Suprapubic skin (tissue), 4 donors: ENCODE measurements at regions not wholly inside any gene's neighbourhood (a gene's known extent, or its start where the extent isn't known, plus 50 kb on each side); places are given as distances from the start of the nearest gene placed in this dataset.

Source experiments
- DNase-seq, 2 donors: peaks; one replicate each; pipeline ENCODE4 v3.0.0-alpha.2; 2019; ENCODE audit warnings: low spot score in 2 of 2
- H3K27ac ChIP-seq: fragments of 200-600 bp; sonication (generic); one replicate; pipeline ENCODE4 v1.5.1; 2019
- H3K27me3 ChIP-seq: fragments of 200-600 bp; sonication (generic); one replicate; pipeline ENCODE4 v1.5.1; 2019
- H3K36me3 ChIP-seq: fragments of 200-600 bp; sonication (generic); one replicate; pipeline ENCODE4 v1.5.1; 2019
- H3K4me1 ChIP-seq: fragments of 200-600 bp; sonication (generic); one replicate; pipeline ENCODE4 v1.5.1; 2019
- H3K4me3 ChIP-seq: fragments of 200-600 bp; sonication (generic); one replicate; pipeline ENCODE4 v1.5.1; 2019; ENCODE audit warnings: mild to moderate bottlenecking
- H3K9me3 ChIP-seq: fragments of 200-600 bp; sonication (generic); one replicate; pipeline ENCODE4 v1.5.1; 2019
- CTCF ChIP-seq, 2 donors: fragments of 200-600 bp in 1 of 2; fragments of 450-650 bp in 1 of 2; sonication (generic) in 1 of 2; IDR thresholded peaks; one replicate each; pipeline ENCODE4 v1.5.1; 2016 to 2019; ENCODE audit warnings: antibody characterized with exemption in 2 of 2, mild to moderate bottlenecking in 1 of 2, moderate library complexity in 1 of 2
- EP300 ChIP-seq: sonication (generic); formaldehyde crosslinking; IDR thresholded peaks from one replicate; pipeline ENCODE4 v1.6.1; 2017; ENCODE audit warnings: antibody characterized with exemption
- POLR2A ChIP-seq, 2 donors: fragments of 450-650 bp; IDR thresholded peaks; one replicate each; pipeline ENCODE4 v1.6.1; 2017; ENCODE audit warnings: antibody characterized with exemption in 2 of 2, mild to moderate bottlenecking in 2 of 2, moderate library complexity in 2 of 2
- POLR2AphosphoS5 ChIP-seq, 3 donors: sonication (generic); formaldehyde crosslinking; IDR thresholded peaks; one replicate each; pipeline ENCODE4 v1.6.1; 2017; ENCODE audit warnings: antibody characterized with exemption in 3 of 3
- WGBS: methylation state at CpG from one replicate; pipeline ENCODE4 v1.1.5; 2018; 5-methylcytosine and 5-hydroxymethylcytosine counted together

- Histone ChIP-seq H3K27me3 (no peaks in the 10 kb centered on the region), H3K9me3 (no peaks in the 10 kb centered on the region), H3K36me3 (no peaks in the 10 kb centered on the region), H3K27ac (no peak overlapping the region), H3K4me3 (no peak overlapping the region), H3K4me1 (peaks cover 10% of the 10 kb centered on the region)
- 75% methylated on average over 2 of the region's 2 CpGs for WGBS
- no peak for DNase-seq
- TF ChIP-seq CTCF (IDR thresholded peaks at IDR 0.05), result no peak
- no peak for TF ChIP-seq POLR2A (IDR thresholded peaks at IDR 0.05)
- no peak for TF ChIP-seq EP300
- no peak for TF ChIP-seq POLR2AphosphoS5 (IDR thresholded peaks at IDR 0.05)
These were observed 922.6 kb downstream of the TUSC7 start for GRCh38 chr3:117632191-117632590.

- 73% methylated on average over 4 of the region's 4 CpGs for WGBS
These were observed 923.6 kb downstream of the TUSC7 start for GRCh38 chr3:117633207-117633606.

GRCh38 chr3:117637666-117638065 is 928.1 kb downstream of the TUSC7 start:
- no peaks in the 10 kb centered on the region for H3K36me3 ChIP-seq
- H3K9me3 ChIP-seq, result no peaks in the 10 kb centered on the region
- DNase-seq, result no peak
- no peaks in the 10 kb centered on the region for H3K27me3 ChIP-seq
- WGBS, result 84% methylated on average over 5 of the region's 5 CpGs
- no peak overlapping the region for H3K27ac ChIP-seq
- H3K4me3 ChIP-seq, result no peak overlapping the region
- no peak for TF ChIP-seq POLR2A (IDR thresholded peaks at IDR 0.05)
- no peak for TF ChIP-seq EP300
- TF ChIP-seq CTCF (IDR thresholded peaks at IDR 0.05), result no peak
- TF ChIP-seq POLR2AphosphoS5 (IDR thresholded peaks at IDR 0.05), result no peak
- H3K4me1 ChIP-seq, result no peaks in the 10 kb centered on the region

More at GRCh38 chr3:117633207-117633606, 923.6 kb downstream of the TUSC7 start:
- no peak overlapping the region for H3K4me3 ChIP-seq
- TF ChIP-seq CTCF (IDR thresholded peaks at IDR 0.05) (no peak), EP300 (no peak), POLR2AphosphoS5 (IDR thresholded peaks at IDR 0.05) (no peak), POLR2A (IDR thresholded peaks at IDR 0.05) (no peak)
- H3K36me3 ChIP-seq, result no peaks in the 10 kb centered on the region
- no peak overlapping the region for H3K27ac ChIP-seq
- H3K4me1 ChIP-seq, result peaks cover 10% of the 10 kb centered on the region
- H3K27me3 ChIP-seq, result no peaks in the 10 kb centered on the region
- DNase-seq, result no peak
- H3K9me3 ChIP-seq, result no peaks in the 10 kb centered on the region

GRCh38 chr3:117644203-117644602 is 934.6 kb downstream of the TUSC7 start:
- Histone ChIP-seq H3K36me3 (no peaks in the 10 kb centered on the region), H3K4me1 (no peaks in the 10 kb centered on the region), H3K27me3 (no peaks in the 10 kb centered on the region), H3K4me3 (no peak overlapping the region), H3K9me3 (no peaks in the 10 kb centered on the region), H3K27ac (no peak overlapping the region)
- no peak for TF ChIP-seq POLR2A (IDR thresholded peaks at IDR 0.05)
- no peak for TF ChIP-seq POLR2AphosphoS5 (IDR thresholded peaks at IDR 0.05)
- no peak for TF ChIP-seq CTCF (IDR thresholded peaks at IDR 0.05)
- TF ChIP-seq EP300, result no peak
- DNase-seq, result no peak

GRCh38 chr3:117645561-117646242 is 936.1 kb downstream of the TUSC7 start:
- no peaks in the 10 kb centered on the region for H3K27me3 ChIP-seq
- H3K9me3 ChIP-seq, result no peaks in the 10 kb centered on the region
- DNase-seq, result no peak
- H3K4me1 ChIP-seq, result no peaks in the 10 kb centered on the region
- WGBS, result 93% methylated on average over 4 of the region's 4 CpGs
- no peaks in the 10 kb centered on the region for H3K36me3 ChIP-seq
- no peak overlapping the region for H3K4me3 ChIP-seq
- TF ChIP-seq CTCF (IDR thresholded peaks at IDR 0.05) (no peak), EP300 (no peak), POLR2AphosphoS5 (IDR thresholded peaks at IDR 0.05) (no peak), POLR2A (IDR thresholded peaks at IDR 0.05) (no peak)
- no peak overlapping the region for H3K27ac ChIP-seq
